ENCODE measurements at regions not wholly inside any gene's neighbourhood (a gene's known extent, or its start where the extent isn't known, plus 50 kb on each side); places are given as distances from the start of the nearest gene placed in this dataset.
"Not testable (repeated sequence)": the region's sequence is repeated elsewhere in the genome, so short reads cannot be mapped to it uniquely, and the experiment has no call there.

GRCh38 chr7:86366946-86367345, 276.8 kb upstream of the GRM3 start:
- no peak for DNase-seq

GRCh38 chr7:86340407-86340806, 303.3 kb upstream of the GRM3 start:
- DNase-seq: not testable (repeated sequence)

GRCh38 chr7:86339051-86339450, 304.7 kb upstream of the GRM3 start:
- no peak for DNase-seq

GRCh38 chr7:86328801-86329433, 314.8 kb upstream of the GRM3 start:
- no peak for DNase-seq

GRCh38 chr7:86326847-86327246, 316.9 kb upstream of the GRM3 start:
- no peak for DNase-seq

GRCh38 chr7:86320889-86321288, 322.8 kb upstream of the GRM3 start:
- no peak for DNase-seq

- no peak for DNase-seq
Measured at GRCh38 chr7:86320341-86320740, 323.4 kb upstream of the GRM3 start.

GRCh38 chr7:86313842-86314241, 329.9 kb upstream of the GRM3 start:
- no peak for DNase-seq

- DNase-seq: no peak
Measured at GRCh38 chr7:86301301-86301700, 342.4 kb upstream of the GRM3 start.

GRCh38 chr7:86295526-86295925, 348.2 kb upstream of the GRM3 start:
- DNase-seq: no peak

GRCh38 chr7:86282014-86282682, 361.6 kb upstream of the GRM3 start:
- no peak for DNase-seq

GRCh38 chr7:86280150-86280549, 363.6 kb upstream of the GRM3 start:
- no peak for DNase-seq

- no peak for DNase-seq
Measured at GRCh38 chr7:86262781-86263180, 380.9 kb upstream of the GRM3 start.

GRCh38 chr7:86257894-86258293, 385.8 kb upstream of the GRM3 start:
- no peak for DNase-seq

- no peak for DNase-seq
Measured at GRCh38 chr7:86252406-86252805, 391.3 kb upstream of the GRM3 start.

- no peak for DNase-seq
Measured at GRCh38 chr7:86248977-86249376, 394.7 kb upstream of the GRM3 start.

GRCh38 chr7:86243171-86243570, 400.5 kb upstream of the GRM3 start:
- DNase-seq: no peak

- no peak for DNase-seq
Measured at GRCh38 chr7:86226191-86226590, 417.5 kb upstream of the GRM3 start.

GRCh38 chr7:86222806-86223205, 420.9 kb upstream of the GRM3 start:
- DNase-seq: no peak

- DNase-seq: no peak
Measured at GRCh38 chr7:86214734-86215133, 429.0 kb upstream of the GRM3 start.

GRCh38 chr7:86212976-86213375, 430.7 kb upstream of the GRM3 start:
- DNase-seq: no peak

- no peak for DNase-seq
Measured at GRCh38 chr7:86209036-86209435, 434.7 kb upstream of the GRM3 start.

GRCh38 chr7:86207740-86208139, 436.0 kb upstream of the GRM3 start:
- DNase-seq: no peak

- DNase-seq: no peak
Measured at GRCh38 chr7:86202833-86203232, 440.9 kb upstream of the GRM3 start.

GRCh38 chr7:86201767-86202166, 441.9 kb upstream of the GRM3 start:
- no peak for DNase-seq
